Activated T-helper 1 cell treated with anti-CD3 and anti-CD28 coated beads, Interleukin-12 subunit alpha, Interleukin-12 subunit beta, Interleukin-2, Interleukin-4 antibody, amounts not matched to agents 30 ng/mL and 10 ng/mL and 1 ng/mL, durations not matched to agents 14 hours and 24 hours and 36 hours (primary cell): ENCODE measurements at regions not wholly inside any gene's neighbourhood (a gene's known extent, or its start where the extent isn't known, plus 50 kb on each side); places are given as distances from the start of the nearest gene placed in this dataset.

Experiments
- DNase-seq: peaks from one replicate; pipeline ENCODE4 v3.0.0; 2021; ENCODE audit warnings: low spot score
- H3K27ac Mint-ChIP-seq: one replicate; pipeline ENCODE4 v1.8.0; 2021; ENCODE audit warnings: mild to moderate bottlenecking, mixed read lengths
- H3K27me3 Mint-ChIP-seq: one replicate; pipeline ENCODE4 v1.8.0; 2022; ENCODE audit warnings: mild to moderate bottlenecking, moderate library complexity, mixed read lengths; ENCODE audit not compliant: insufficient read depth
- H3K36me3 Mint-ChIP-seq: one replicate; pipeline ENCODE4 v1.8.0; 2021; ENCODE audit warnings: low read depth, mixed read lengths
- H3K4me1 Mint-ChIP-seq: one replicate; pipeline ENCODE4 v1.8.0; 2021; ENCODE audit warnings: low read depth, mixed read lengths
- H3K4me3 Mint-ChIP-seq: one replicate; pipeline ENCODE4 v1.8.0; 2021; ENCODE audit warnings: mild to moderate bottlenecking, moderate library complexity, mixed read lengths
- H3K9me3 Mint-ChIP-seq: one replicate; pipeline ENCODE4 v1.8.0; 2021; ENCODE audit warnings: mixed read lengths
- intact Hi-C: fragments of 100-400 bp; cut with micrococcal nuclease; formaldehyde crosslinking; loops from one replicate; pipeline ENCODE4 v1.15.1; 2024

DNA sequence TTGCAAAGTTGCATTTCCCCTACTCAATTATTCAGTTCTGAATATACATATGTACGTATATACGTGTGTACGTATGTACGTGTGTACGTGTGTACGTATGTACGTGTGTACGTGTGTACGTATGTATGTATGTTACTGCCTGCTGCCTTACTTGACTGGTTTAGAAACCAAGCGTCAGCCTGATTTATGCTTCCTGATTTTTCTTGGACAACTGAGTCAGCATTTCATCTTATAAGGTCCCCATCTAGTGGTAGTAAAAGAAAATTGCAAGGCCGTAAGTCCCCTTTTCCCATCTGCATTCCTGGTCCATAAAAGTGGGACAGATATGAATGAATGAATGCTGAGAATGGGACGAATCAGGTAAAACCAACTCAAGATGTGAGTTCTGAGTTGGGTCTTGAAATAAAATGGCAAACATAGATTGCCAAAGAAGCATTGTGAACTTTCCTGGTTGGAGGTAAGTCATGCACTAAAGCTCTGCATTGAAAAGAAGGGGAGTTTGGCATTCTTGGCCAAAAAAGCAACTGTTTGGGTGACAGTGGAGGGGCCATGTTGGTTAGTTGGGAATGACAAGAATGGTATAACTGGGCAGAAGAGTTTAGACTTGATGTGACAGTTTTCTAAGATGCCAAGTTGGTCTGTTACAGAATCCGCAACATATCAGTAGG is 76.4 kb upstream of the DNAH14 start:
- Mint-ChIP-seq H3K27me3 (peaks cover 16% of the 10 kb centered on the region), H3K36me3 (no peaks in the 10 kb centered on the region), H3K9me3 (no peaks in the 10 kb centered on the region), H3K27ac (no peak overlapping the region), H3K4me1 (no peaks in the 10 kb centered on the region), H3K4me3 (no peak overlapping the region)
- DNase-seq: no peak
- intact Hi-C loops: no loop called here

DNA sequence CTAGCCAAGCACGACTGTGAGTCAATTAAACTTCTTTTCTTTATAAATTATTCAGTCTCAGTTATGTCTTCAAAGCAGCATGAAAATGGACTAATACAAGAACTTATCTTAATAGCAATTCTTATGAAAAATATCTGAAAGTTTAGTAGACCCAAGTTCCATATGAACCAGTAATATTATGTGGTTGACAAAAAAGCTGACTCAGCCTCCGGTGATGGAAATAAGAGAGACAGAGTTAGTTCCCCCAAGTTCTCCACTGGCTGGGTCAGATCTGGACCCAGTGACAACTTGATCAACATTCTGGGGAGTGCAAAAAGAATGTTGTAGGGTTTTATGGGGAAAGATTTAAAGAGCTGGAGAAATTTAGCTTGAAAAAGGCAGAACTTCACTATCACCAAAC is 72.5 kb upstream of the DNAH14 start:
- intact Hi-C loops: no loop called here
- Mint-ChIP-seq H3K27ac (no peak overlapping the region), H3K9me3 (no peaks in the 10 kb centered on the region), H3K27me3 (peaks cover 23% of the 10 kb centered on the region), H3K4me3 (no peak overlapping the region), H3K4me1 (no peaks in the 10 kb centered on the region), H3K36me3 (no peaks in the 10 kb centered on the region)
- no peak for DNase-seq

DNA sequence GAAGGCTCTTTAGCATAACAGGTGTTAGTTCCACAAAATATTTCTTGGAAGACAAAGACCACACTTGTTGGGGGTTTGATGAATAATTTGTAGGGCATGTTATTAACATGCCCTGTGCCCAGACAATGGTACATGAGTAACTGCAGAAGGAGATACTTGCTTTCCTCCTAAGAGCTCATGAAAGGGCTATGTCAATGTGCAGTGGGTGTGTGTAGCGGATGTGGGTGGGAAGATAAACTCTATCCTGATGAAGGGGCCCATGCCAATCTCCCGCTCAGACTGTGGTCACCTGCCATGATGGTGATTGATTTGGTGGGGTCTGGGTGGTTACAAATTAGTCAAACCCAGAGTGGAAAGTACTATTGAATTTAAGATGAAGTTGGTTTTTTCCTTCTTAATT is 69.8 kb upstream of the DNAH14 start:
- Mint-ChIP-seq H3K4me1 (no peaks in the 10 kb centered on the region), H3K4me3 (no peak overlapping the region), H3K9me3 (no peaks in the 10 kb centered on the region), H3K27ac (no peak overlapping the region), H3K27me3 (peaks cover 22% of the 10 kb centered on the region), H3K36me3 (no peaks in the 10 kb centered on the region)
- intact Hi-C loops: no loop called here
- DNase-seq: no peak

DNA sequence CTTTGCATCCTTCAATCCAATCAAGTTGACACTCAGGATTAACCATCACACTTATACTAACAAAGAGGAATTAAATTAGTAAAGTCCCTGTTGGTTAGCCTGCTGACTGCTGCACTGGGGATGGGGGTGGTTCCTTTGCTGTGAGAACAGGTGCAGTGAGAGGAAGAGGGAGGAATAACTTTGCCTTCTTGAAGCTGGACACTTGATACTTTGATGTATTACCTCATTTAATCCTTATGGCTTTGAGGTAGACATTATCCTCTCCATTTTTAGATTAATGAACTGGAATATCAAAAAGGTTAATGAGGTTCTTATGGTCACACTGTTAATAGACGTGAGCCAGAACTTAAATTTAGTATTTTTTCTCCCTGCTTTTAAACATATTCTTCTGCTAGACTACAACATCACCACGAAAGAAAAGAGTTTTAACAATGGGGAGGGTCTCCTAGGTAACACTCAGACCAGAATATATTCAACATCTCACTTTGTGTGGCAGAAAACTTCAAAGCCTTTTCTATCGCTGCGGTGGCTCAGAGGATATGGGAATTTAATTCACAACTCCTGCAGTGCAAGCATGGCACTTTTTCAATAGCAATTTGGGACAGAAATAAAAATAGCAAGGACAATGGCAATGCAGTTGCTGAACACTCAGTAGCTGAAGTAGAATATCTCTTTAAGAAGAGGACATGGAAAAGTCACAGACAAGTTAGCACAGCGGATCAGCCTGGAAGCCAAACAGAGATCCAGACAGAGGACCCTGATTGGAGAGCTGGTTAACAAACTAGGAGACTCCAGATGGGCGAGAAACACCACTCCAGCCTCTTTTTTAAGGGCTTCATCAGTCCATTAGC is 68.8 kb upstream of the DNAH14 start:
- intact Hi-C loops: no loop called here
- no peak for DNase-seq
- H3K9me3 Mint-ChIP-seq: peaks cover 1% of the 10 kb centered on the region
- no peaks in the 10 kb centered on the region for H3K36me3 Mint-ChIP-seq
- no peak overlapping the region for H3K27ac Mint-ChIP-seq
- H3K4me1 Mint-ChIP-seq: no peaks in the 10 kb centered on the region
- H3K27me3 Mint-ChIP-seq: peaks cover 22% of the 10 kb centered on the region
- H3K4me3 Mint-ChIP-seq: no peak overlapping the region

DNA sequence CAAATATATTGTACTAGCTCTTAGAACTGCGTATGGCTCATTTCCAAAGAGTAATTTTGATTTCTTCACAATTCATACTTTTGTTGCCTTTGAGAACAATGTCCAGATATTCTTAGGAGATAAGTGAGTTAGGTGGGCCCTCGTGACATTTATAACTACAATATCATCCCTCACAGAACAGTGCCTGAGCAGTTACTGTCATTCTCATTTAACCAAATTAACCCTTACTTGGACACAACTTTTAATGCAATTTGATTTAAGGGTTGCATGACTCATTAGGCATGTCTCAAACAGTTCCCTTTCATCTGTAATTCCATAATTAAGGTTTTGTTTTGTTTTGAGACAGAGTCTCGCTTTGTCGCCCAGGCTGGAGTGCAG is 68.1 kb upstream of the DNAH14 start:
- Mint-ChIP-seq H3K27ac (no peak overlapping the region), H3K36me3 (no peaks in the 10 kb centered on the region), H3K9me3 (peaks cover 5% of the 10 kb centered on the region), H3K4me3 (no peak overlapping the region), H3K27me3 (peaks cover 17% of the 10 kb centered on the region), H3K4me1 (no peaks in the 10 kb centered on the region)
- DNase-seq: no peak
- intact Hi-C loops: no loop called here

DNA sequence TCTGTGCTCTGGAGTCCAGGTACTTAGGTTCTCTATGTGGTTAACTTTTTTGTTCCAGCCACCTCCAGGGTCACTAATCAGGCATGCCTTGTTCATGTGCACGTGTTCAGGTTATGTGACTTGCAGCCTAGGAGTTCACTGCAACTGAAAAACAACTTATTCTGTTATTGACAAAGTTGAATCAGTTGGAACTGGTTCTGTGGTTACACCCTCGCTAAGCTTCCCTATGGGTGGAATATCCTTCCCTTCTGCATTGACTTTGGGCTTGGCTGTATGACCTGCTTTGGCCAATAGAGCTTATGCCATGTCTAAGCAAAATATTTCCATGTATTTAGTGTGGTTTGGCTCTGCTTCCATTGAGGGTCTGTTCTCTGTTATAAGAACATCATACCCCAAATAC is 66.0 kb upstream of the DNAH14 start:
- no peaks in the 10 kb centered on the region for H3K4me1 Mint-ChIP-seq

DNA sequence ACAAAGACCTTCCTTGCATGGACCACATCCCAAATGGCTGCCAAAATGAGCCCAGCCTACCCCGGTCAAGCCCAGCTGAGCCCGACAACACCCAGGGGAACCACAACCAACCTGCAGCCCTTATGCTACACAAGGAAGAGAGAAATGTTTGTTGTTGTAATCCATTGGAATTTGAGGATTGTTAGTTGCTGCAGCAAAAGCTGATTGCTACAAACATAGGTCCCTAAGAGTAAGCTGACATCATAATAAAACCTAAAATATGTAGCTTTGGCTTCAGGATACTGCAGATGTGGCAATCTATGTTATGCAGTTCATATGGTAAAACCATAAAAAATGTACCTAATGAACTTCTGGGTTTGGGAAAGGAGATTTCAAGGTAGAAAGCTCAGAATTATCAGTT is 65.5 kb upstream of the DNAH14 start:
- intact Hi-C loops: no loop called here
- Mint-ChIP-seq H3K36me3 (no peaks in the 10 kb centered on the region), H3K27me3 (peaks cover 5% of the 10 kb centered on the region), H3K4me3 (no peak overlapping the region), H3K27ac (no peak overlapping the region), H3K4me1 (no peaks in the 10 kb centered on the region), H3K9me3 (peaks cover 5% of the 10 kb centered on the region)
- no peak for DNase-seq

More for the DNA sequence above, 66.0 kb upstream of the DNAH14 start:
- Mint-ChIP-seq H3K27ac (no peak overlapping the region), H3K4me3 (no peak overlapping the region), H3K27me3 (peaks cover 6% of the 10 kb centered on the region), H3K9me3 (peaks cover 5% of the 10 kb centered on the region), H3K36me3 (no peaks in the 10 kb centered on the region)
- no peak for DNase-seq
- intact Hi-C loops: no loop called here

DNA sequence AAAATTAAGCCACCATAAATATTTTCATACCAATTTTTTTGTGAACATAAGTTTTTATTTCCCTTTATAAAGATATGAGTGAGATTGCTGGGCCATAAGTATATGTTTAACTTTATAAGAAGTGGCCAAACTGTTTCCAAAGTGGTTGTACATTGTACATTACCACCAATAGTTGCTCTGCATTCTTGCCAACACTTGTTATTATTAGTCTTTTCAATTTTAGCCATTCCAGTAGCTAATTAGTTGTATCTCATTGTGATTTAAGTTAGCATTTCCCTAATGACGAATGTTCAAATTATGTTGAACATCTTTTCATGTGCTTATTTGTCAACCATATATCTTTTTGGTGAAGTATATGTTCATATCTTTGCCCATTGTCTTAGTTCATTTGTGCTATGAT is 64.0 kb upstream of the DNAH14 start:
- Mint-ChIP-seq H3K4me1 (no peaks in the 10 kb centered on the region), H3K9me3 (peaks cover 5% of the 10 kb centered on the region), H3K4me3 (no peak overlapping the region), H3K27ac (no peak overlapping the region), H3K27me3 (peaks cover 3% of the 10 kb centered on the region), H3K36me3 (no peaks in the 10 kb centered on the region)
- DNase-seq: no peak
- intact Hi-C loops: no loop called here

DNA sequence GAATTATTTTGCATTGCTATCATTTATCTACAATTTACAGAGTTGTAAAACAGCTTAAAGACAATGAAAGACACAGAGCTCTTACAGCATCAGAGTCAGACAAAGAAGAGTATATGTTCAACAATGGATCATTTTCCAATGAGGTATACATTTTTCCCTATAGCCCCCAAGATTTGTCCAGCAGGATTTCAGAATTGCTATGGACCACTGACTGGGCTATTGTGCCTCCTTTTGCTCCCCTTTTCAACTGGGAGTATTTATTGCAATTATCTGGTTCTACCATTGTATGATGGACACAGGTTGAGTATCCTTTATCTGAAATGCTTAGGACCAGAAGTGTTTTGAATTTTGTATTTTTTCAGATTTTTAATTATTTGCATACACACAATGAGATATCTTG is 62.5 kb upstream of the DNAH14 start:
- Mint-ChIP-seq H3K27ac (no peak overlapping the region), H3K9me3 (peaks cover 5% of the 10 kb centered on the region), H3K27me3 (peaks cover under 1% of the 10 kb centered on the region), H3K36me3 (no peaks in the 10 kb centered on the region), H3K4me1 (no peaks in the 10 kb centered on the region), H3K4me3 (no peak overlapping the region)
- no peak for DNase-seq
- intact Hi-C loops: no loop called here

DNA sequence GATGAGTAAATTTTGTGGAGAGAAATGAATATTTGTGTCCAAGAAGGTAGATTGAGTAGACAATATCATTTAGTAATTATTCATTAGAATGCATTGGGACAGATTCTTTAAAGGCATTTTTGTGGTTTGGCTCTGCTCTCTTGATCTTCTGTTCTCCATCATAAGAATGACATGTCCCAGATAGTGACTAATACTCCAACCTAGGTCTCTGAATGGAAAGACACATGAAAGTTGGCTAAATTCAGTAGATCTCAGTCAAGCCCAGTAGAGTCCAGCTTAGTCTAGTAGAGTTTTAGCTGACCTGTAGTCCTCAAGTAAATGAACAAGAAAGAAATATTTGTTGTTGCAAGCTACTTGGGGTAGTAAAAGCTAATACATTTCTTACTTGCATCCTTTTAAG is 61.8 kb upstream of the DNAH14 start:
- intact Hi-C loops: no loop called here
- H3K4me1 Mint-ChIP-seq: no peaks in the 10 kb centered on the region
- no peak overlapping the region for H3K27ac Mint-ChIP-seq
- no peak for DNase-seq
- no peaks in the 10 kb centered on the region for H3K36me3 Mint-ChIP-seq
- no peak overlapping the region for H3K4me3 Mint-ChIP-seq
- no peaks in the 10 kb centered on the region for H3K27me3 Mint-ChIP-seq
- H3K9me3 Mint-ChIP-seq: peaks cover 5% of the 10 kb centered on the region

DNA sequence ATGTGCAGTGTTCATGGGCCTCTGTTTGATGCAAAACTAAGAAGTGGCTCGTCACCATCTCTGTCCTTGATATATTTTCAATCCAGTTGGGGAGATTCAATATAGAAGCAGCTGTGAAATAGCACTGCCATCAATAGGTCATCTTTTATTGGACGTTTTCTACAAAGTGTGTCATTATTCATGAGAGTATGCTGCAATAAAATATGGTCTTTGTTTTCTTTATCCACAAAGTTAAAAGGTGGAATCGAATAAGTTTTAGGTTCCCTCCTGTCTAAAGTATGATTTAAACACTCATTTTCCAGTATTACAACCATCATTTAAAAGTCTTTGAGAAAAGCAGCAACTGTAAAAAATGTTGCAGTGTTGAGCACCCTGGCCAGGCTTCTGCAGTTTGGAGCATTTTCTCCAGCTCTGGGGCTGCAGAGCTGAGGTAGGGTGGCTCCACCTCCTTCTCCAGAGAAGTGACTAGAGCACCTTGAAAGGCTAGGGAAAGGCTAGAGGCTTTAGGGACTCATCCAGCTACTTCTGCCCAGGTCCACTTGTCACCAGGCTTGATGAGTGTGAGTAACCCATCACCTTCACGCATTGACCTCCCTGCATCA is 56.5 kb upstream of the DNAH14 start:
- Mint-ChIP-seq H3K4me3 (no peak overlapping the region), H3K36me3 (no peaks in the 10 kb centered on the region), H3K4me1 (no peaks in the 10 kb centered on the region), H3K27me3 (peaks cover 10% of the 10 kb centered on the region), H3K9me3 (no peaks in the 10 kb centered on the region), H3K27ac (no peak overlapping the region)
- DNase-seq: no peak
- intact Hi-C loops: no loop called here

DNA sequence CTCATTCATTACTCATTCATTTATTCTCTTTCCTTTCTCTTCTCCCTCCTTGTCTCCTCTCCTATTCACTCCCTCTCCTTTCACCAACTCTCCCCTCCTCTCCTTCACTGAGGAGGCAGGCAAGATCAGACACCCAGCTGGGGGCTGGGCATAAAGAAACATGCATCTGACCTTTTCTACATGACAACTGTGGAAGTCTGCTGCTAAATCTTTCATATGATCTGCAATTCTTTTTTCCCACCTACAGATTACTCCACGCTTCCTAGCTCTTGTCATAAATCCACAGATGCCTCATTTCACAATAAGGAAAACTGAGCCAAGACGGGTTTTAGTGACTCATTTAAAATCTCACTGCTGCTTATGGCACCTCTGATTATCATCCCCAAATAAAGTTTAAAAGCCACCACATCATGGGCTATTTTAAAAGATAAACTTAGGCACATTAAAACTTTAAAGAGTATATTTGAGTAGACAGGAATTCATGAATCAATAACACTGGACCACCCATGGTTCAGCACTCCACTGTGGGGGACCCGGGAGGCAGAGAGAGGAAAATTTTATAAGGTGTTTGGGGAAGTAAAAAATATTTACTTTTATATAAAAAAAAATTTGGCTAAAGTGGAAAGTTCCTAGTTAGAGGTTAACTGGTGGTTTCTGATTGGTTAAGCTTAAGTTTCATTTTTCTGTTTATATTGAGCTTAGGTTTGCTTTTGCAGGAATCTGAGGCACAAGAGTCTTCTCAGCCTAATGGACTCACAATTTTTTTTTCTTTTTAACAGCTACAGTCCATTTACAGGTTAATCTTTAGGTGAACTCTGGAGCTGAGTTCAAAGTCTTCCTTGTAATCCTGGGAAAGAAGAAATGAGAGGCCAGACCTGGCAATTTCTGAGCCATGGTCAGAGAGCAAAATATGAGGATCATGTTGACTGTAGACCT is 55.8 kb upstream of the DNAH14 start:
- DNase-seq: no peak
- no peaks in the 10 kb centered on the region for H3K36me3 Mint-ChIP-seq
- no peaks in the 10 kb centered on the region for H3K4me1 Mint-ChIP-seq

More for the DNA sequence above, 55.8 kb upstream of the DNAH14 start:
- Mint-ChIP-seq H3K27ac (no peak overlapping the region), H3K4me3 (no peak overlapping the region), H3K9me3 (no peaks in the 10 kb centered on the region), H3K27me3 (peaks cover 13% of the 10 kb centered on the region)
- intact Hi-C loops: no loop called here
